HG03342 (cell line): ENCODE measurements at regions not wholly inside any gene's neighbourhood (a gene's known extent, or its start where the extent isn't known, plus 50 kb on each side); places are given as distances from the start of the nearest gene placed in this dataset.

Experiments used
- ATAC-seq: cut with Tn5 transposase; IDR thresholded peaks from one replicate; pipeline ENCODE4 v1.9.1; 2021; ENCODE audit warnings: mild to moderate bottlenecking, moderate library complexity; ENCODE audit not compliant: unreplicated experiment

- no peak for ATAC-seq
Measured at GRCh38 chr1:217224201-217224600, 406.7 kb downstream of the GPATCH2 start.

- no peak for ATAC-seq
Measured at GRCh38 chr1:217214551-217214950, 416.3 kb downstream of the GPATCH2 start.

DNA sequence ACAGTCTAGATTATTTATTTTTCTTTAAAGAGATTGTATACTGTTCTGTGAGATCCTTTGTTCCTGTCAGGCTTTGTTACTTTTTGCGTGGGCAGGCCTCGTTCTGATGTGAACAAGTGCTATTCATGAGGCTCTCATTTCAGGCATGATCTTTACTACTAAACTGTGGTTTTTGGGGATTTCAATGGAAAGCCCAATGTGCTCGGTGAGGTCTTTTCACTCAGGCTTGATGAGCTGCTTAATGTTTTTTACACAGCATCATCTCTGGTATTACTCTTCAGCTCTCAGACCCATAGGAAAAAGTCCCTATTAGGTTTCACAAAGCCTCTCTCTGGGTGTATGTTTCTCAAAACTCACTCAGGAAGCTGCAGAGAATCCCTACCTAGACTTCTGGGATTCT is 419.4 kb downstream of the GPATCH2 start:
- ATAC-seq, result peak; percentile 63

GRCh38 chr1:217205578-217205977 is 425.3 kb downstream of the GPATCH2 start:
- no peak for ATAC-seq

DNA sequence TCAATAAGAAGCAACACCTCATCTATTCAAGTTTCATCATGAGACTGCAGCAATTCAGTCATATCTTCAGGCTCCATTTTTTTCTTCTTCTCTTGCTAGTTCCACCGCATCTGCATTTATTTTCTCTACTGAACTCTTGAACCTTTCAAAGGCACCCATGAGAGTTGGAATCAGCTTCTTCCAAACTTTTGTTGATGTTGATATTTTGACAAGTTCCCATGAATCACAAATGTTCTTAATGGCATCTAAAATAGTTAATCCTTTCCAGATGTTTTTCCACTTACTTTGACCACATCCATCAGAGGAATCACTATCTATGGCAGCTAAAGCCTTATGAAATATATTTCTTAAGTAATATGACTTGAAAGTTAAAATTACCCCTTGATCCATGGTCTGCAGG is 434.3 kb downstream of the GPATCH2 start:
- no peak for ATAC-seq

DNA sequence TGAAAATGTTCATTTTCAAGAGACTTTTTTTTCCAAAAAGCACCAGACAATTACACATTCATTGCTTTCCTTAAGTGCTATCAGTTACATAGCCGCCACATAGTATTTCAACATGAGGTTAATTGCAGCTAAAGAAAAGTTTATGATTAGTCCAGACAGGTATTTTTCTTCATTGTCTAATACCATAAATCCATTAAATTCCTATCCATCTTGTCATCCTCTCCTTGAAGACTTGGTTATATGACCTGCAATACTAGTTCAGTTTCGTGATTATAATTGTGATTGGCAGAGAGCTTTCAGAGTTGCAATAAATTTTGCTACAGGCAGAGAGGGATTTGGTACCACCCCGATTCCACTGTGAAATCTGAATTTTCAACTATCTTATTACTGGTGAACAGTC is 437.7 kb downstream of the GPATCH2 start:
- no peak for ATAC-seq

DNA sequence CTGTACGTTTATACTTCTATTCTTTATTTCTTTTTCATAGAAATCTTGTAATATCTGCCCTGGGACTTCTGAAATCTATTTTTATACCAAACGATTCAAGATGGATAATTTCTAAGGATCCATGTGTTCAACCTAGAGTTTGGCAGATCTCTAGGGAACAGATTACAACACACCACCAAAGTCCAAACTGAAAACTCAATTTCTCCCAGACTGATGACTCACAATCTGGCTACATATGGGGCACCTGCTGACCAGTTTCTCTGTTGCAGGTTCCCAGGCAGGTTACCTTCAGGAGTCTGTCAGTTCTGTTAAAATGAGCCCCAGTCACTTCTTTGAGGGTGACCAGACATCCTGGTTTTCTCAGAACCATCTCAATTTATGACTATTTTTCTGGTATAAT is 439.4 kb downstream of the GPATCH2 start:
- no peak for ATAC-seq

- no peak for ATAC-seq
Measured at GRCh38 chr1:217190359-217190758, 440.5 kb downstream of the GPATCH2 start.

GRCh38 chr1:217189362-217189761 is 441.5 kb downstream of the GPATCH2 start:
- ATAC-seq, result no peak

DNA sequence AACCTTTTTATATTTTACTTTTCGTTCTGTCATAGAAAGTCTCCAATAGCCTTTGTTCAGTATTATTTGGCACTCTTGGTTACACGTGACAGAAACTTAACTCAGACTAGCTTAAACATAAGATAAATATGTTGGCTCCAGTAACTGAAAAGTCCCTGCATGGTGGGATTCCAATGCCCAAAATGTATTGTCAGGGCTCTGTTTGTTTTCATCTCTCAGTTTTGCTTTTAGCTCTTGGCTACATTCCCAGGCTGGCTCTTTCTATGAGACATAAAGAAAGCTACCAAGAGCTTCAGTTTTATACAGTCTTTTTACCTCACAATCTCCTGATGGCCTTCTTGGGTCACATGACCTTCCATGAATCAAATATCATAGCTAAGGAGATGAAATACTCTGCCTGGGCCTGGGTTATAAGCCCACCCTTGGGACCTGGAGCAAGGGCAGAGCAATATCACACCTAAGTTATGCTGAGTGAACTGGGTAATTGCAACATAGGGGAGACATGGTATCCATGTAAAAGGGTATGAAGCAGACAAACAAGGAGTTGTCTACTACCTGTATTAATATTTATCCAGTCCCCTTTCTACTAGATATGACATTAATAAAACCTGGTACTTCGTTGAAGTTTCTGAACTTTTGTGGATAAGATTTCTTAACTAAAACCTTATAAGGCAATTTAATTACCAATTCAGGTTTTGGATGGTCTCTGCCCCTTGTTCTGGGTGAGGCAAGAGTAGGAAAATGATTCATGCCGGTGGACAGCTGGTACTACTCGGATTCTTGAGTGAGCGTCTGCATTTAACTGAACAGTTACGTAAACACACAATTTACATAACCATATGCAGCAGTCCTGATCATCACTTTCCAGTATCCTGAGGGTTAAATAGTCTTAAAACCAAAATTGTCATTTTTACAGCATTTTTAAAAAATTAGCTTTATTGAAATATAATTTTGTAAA is 442.3 kb downstream of the GPATCH2 start:
- no peak for ATAC-seq

DNA sequence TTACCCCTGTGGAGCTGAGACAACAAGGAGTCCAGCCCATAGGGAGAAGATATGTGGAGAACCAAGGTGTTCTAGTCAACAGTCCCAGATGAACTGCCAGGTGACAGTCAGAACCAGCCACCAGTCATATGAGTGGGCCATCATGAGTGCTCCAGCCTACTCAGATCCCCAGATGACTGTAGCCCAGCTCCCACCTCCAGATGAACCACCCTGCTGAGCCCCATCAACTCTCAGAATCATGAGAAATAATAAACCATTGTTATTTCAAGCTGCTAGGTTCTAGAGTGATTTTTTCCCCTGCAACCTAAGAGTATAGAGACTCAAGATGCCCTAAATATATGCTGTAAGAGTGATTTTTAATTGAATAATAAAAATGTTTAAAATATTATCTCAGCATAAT is 444.2 kb downstream of the GPATCH2 start:
- ATAC-seq, result no peak

- no peak for ATAC-seq
Measured at GRCh38 chr1:217184854-217185253, 446.0 kb downstream of the GPATCH2 start.

- no peak for ATAC-seq
Measured at GRCh38 chr1:217182992-217183391, 447.9 kb downstream of the GPATCH2 start.

DNA sequence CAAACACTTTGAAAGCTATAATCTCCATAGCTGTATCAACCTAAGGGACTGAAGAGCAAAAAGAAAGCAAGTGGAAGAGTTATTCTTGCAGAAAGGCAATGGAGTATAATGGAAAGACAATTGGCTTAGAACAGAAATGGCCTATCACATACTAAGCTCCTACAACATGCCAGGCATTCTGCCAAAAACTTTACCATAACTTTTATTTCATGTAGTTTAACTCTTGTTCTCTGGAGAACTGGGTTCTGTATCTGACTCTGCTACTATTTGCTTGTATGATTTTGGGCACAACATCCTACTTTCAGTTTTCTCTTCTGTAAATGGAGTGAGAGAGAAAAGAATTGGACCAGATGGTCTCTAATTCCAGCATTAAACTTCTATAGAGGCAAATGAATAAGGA is 449.1 kb downstream of the GPATCH2 start:
- no peak for ATAC-seq

DNA sequence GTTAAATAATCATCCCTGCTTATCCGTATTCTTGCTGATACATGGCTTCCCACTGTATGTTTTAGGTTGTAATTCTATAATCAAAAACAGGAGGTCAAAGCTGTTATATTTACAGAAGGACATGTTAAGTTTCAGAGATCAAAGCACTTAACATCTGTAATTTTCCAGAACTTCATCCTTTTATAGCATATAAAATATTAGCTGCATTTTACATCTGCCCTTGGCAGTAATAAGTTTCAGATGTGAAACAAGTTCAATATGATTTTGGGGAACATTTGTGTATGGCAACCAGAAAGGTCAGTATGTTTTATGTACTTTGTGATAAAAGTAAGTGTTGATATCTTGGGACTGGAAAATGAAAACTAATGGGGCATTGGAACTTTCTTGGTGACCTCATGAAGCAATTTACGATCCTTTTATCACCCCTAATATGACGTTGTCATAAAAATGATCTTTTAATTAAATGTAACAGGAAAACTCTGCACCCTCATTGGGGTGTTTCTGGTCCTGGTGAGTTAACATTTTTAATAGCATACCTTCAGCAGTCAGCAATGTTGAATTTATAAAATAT is 449.6 kb downstream of the GPATCH2 start:
- ATAC-seq, result no peak

- ATAC-seq, result no peak
Measured at GRCh38 chr1:217180443-217180842, 450.4 kb downstream of the GPATCH2 start.

DNA sequence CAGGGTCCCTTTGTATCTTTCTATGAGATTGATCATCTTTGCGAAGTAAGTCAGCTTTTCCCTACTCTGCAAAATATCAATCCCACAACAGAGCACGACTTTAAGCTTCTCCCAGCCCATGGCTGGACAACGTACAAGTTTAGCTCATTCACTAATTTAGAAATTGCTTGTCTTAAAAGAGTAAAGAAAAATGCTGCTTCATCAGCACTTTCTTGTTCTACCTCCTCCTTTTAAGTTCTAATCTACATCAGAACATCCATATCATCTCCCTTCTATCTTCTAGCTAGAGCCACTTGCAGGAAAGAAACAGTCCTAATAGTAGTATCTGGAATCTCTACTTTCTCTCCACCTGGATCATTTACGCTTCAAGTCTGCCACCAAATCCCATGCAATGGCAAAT is 441.2 kb upstream of the ESRRG start:
- no peak for ATAC-seq

- no peak for ATAC-seq
Measured at GRCh38 chr1:217153361-217153760, 430.1 kb upstream of the ESRRG start.

DNA sequence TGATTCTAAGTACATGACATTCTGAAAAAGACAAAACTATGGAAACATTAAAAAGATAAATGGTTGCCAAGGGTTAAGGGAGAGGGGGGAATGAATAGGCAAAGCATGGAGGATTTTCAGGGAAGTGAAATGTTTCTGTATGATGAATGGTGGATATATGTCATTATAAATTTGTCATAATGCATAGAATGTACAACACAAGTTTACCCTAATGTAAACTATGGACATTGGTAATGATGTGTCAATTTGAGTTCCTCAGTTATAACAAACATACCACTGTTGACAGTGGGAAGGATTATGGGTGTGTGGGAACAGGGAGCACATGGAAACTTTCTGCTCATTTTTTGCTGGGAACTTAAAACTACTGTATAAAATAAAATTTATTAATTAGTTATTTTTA is 427.1 kb upstream of the ESRRG start:
- no peak for ATAC-seq

DNA sequence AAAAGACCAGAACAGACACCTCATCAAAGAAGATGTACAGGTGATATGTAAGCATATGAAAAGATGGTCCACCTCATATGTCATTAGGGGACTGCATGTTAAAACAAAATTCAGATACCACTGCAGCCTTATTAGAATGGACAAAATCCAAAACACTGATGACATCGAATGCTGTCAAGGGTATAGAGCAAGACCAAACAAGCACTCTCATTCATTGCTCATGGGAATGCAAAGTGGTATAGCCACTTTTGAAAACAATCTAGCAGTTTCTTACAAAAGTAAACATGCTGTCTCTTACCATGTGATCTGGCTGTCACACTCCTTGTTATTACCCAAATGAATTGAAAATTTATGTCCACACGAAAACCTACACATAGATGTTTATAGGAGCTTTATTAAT is 426.6 kb upstream of the ESRRG start:
- no peak for ATAC-seq

DNA sequence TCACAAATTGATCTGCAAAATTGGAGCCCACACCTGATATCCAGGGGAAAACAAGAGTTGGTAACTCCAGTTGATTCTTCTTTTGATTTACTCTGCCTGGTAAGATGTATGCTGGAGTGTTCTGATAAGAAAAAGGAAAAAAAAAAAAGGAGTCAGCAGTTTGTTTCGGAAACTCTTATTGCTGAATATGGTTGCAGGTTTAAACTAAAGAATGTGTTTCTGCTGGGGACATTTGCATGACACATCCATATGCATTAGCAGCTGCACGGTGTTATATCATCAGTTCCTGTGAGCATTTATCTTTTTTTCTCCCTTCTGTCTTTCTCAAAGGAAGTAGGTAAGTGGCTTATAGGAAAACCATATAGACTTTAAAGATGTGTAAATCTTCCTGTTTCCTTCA is 418.5 kb upstream of the ESRRG start:
- ATAC-seq, result no peak
